Choroid plexus epithelial cell (primary cell): ENCODE measurements at regions not wholly inside any gene's neighbourhood (a gene's known extent, or its start where the extent isn't known, plus 50 kb on each side); places are given as distances from the start of the nearest gene placed in this dataset.

Source experiments
- DNase-seq: peaks from one replicate; pipeline ENCODE4 v3.0.0-alpha.2; 2010; ENCODE audit warnings: low read depth
- H3K4me3 ChIP-seq: 2 replicates; pipeline ENCODE4 v1.5.1; 2011; ENCODE audit warnings: low read depth, mild to moderate bottlenecking, control low read depth, low read length, moderate library complexity
- CTCF ChIP-seq: conservative IDR thresholded peaks from 2 replicates; pipeline ENCODE4 v1.5.1; 2011; ENCODE audit warnings: low read depth, mild to moderate bottlenecking, control low read depth, inconsistent platforms, low read length, moderate library complexity

DNA sequence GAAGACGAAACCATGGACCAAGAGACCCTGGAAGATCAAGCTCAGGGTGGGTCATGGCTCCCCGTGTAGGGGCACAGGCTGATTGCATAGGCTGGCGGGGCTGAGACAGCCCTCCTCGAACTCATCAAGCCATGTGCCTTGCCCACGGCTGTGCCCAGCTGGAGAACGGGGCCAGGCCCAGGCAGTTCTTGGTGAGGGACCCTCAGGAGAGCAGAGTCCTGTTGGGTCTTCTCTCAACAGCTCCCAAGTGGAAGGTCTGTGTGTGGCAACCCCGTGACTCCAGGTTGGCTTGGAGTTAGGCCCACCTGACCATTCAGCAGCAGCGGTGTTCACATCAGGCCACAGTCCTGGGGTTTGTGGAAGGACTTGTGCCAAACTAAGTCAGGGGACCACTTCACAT, 276.5 kb downstream of the QKI start:
- TF ChIP-seq CTCF: no peak
- no peak for DNase-seq
- no peak overlapping the region for H3K4me3 ChIP-seq

GRCh38 chr6:163688739-163689362, 274.3 kb downstream of the QKI start:
- no peak for DNase-seq
- no peak for TF ChIP-seq CTCF
- H3K4me3 ChIP-seq: no peak overlapping the region

DNA sequence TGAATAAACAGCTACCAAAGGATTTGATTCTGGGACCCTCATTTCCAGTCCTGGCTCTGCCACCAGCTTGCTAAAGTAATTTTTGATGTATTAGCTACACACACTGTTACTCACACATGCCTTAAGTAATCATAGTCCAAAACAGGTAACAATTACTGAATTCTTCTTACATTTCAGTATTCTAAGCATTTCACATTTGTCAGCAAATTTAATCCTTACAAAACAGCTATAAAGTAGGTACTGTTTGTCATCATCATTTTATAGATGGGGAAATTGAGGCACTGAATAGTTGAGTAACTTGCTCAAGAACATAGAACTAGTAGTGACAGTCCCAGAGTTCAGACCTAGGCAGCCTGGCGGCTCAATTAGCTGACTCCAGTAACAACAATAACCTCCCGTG, 272.6 kb downstream of the QKI start:
- DNase-seq: no peak
- H3K4me3 ChIP-seq: no peak overlapping the region
- no peak for TF ChIP-seq CTCF

GRCh38 chr6:163686301-163686700, 271.8 kb downstream of the QKI start:
- no peak for TF ChIP-seq CTCF
- no peak overlapping the region for H3K4me3 ChIP-seq
- DNase-seq: no peak

- no peak for DNase-seq
- H3K4me3 ChIP-seq: no peak overlapping the region
- no peak for TF ChIP-seq CTCF
Measured at GRCh38 chr6:163683105-163683622, 268.6 kb downstream of the QKI start.

- no peak for TF ChIP-seq CTCF
- peak; percentile 50 for DNase-seq
- H3K4me3 ChIP-seq: no peak overlapping the region
Measured at GRCh38 chr6:163679753-163680152, 265.2 kb downstream of the QKI start.

DNA sequence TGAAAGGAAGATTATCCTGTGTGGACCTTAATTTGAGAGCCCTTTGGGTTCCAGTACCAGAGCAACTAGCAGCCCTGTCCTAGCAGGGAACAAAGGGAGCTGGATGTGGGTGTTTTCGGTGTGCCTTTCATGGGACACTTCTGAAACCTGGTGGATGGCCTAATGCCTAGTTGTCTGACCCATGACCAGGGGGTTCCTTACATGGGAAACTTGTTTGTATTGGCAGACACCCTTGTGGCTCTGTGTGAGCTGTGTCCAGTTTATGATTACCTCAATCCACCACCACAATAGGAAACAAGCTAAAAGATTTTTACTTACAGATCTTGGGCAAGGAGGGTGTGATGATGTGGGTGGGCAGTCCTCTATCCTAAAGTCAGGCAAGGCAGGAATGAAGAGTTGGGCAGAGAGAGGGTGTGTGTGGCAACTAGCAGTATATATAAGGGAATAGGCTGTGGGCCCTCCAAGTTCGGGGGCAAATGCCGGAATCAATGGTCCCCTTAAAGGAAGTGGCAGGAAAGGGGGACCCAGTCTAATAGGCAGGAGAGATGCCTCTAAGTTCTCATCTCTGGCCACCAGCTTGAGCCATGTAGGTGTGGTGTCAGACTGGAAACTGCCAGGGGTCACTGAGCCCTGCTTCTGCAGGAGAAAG, 264.6 kb downstream of the QKI start:
- no peak for TF ChIP-seq CTCF
- no peak overlapping the region for H3K4me3 ChIP-seq
- DNase-seq: no peak
